Endothelial cell of hepatic sinusoid (primary cell): ENCODE measurements at regions not wholly inside any gene's neighbourhood (a gene's known extent, or its start where the extent isn't known, plus 50 kb on each side); places are given as distances from the start of the nearest gene placed in this dataset.

Experiments
- in situ Hi-C: cut with HindIII; loops from 2 replicates; pipeline ENCODE4 v1.10.0; 2017; ENCODE audit warnings: low sequenced_read_pairs

GRCh38 chr1:58908561-58909560, 125.0 kb upstream of the JUN start:
- in situ Hi-C loops = no loop called here

- in situ Hi-C loops = no loop called here
These were observed 126.3 kb upstream of the JUN start for GRCh38 chr1:58909914-58910681.

- in situ Hi-C loops = no loop called here
These were observed 128.1 kb upstream of the JUN start for GRCh38 chr1:58911841-58912499.

- in situ Hi-C loops = no loop called here
These were observed 131.1 kb upstream of the JUN start for GRCh38 chr1:58914925-58915324.

GRCh38 chr1:58917436-58917835, 133.6 kb upstream of the JUN start:
- in situ Hi-C loops = no loop called here

GRCh38 chr1:58919226-58919958, 135.5 kb upstream of the JUN start:
- in situ Hi-C loops = no loop called here

- in situ Hi-C loops = no loop called here
These were observed 136.1 kb upstream of the JUN start for GRCh38 chr1:58919959-58920321.

- in situ Hi-C loops = no loop called here
These were observed 137.5 kb upstream of the JUN start for GRCh38 chr1:58921342-58921741.

- in situ Hi-C loops = no loop called here
These were observed 137.9 kb upstream of the JUN start for GRCh38 chr1:58921751-58922150.

GRCh38 chr1:58922302-58923089, 138.6 kb upstream of the JUN start:
- in situ Hi-C loops = no loop called here

- in situ Hi-C loops = no loop called here
These were observed 139.2 kb upstream of the JUN start for GRCh38 chr1:58923090-58923470.

GRCh38 chr1:58924016-58924565, 140.2 kb upstream of the JUN start:
- in situ Hi-C loops = no loop called here

GRCh38 chr1:58924821-58925220, 141.0 kb upstream of the JUN start:
- in situ Hi-C loops = no loop called here

- in situ Hi-C loops = no loop called here
These were observed 141.4 kb upstream of the JUN start for GRCh38 chr1:58925247-58925646.

GRCh38 chr1:58926152-58926551, 142.3 kb upstream of the JUN start:
- in situ Hi-C loops = no loop called here

- in situ Hi-C loops = no loop called here
These were observed 143.3 kb upstream of the JUN start for GRCh38 chr1:58927041-58927721.

- in situ Hi-C loops = no loop called here
These were observed 143.9 kb upstream of the JUN start for GRCh38 chr1:58927722-58928085.

- in situ Hi-C loops = no loop called here
These were observed 144.7 kb upstream of the JUN start for GRCh38 chr1:58928514-58928913.

- in situ Hi-C loops = no loop called here
These were observed 146.0 kb upstream of the JUN start for GRCh38 chr1:58929671-58930325.
